Adrenal gland (tissue), 9 donors: ENCODE measurements at regions not wholly inside any gene's neighbourhood (a gene's known extent, or its start where the extent isn't known, plus 50 kb on each side); places are given as distances from the start of the nearest gene placed in this dataset.

Source experiments
- DNase-seq, 7 donors: peaks; one replicate each; pipeline ENCODE4 v3.0.0-alpha.2; 2019 to 2020
- H3K27ac ChIP-seq, 5 donors: fragments of 200-600 bp; sonication (generic) in 4 of 5; 1 replicate in 3 of 5; 2 replicates in 2 of 5; pipeline versions ENCODE4 v1.5.1 to v1.8.0; 2016 to 2020; ENCODE audit warnings: mild to moderate bottlenecking in 1 of 5
- H3K27me3 ChIP-seq: fragments of 200-600 bp; 2 replicates; pipeline ENCODE4 v1.8.0; 2021
- H3K36me3 ChIP-seq, 2 donors: fragments of 200-600 bp; replicated peaks in 1 of 2; 1 replicate in 1 of 2; 2 replicates in 1 of 2; pipeline versions ENCODE4 v1.5.1 to v1.8.0; 2018 to 2022
- H3K4me1 ChIP-seq, 2 donors: fragments of 200-600 bp; replicated peaks in 1 of 2; 1 replicate in 1 of 2; 2 replicates in 1 of 2; pipeline versions ENCODE4 v1.5.1 to v1.8.0; 2018 to 2021
- H3K4me3 ChIP-seq, 4 donors: fragments of 200-600 bp; sonication (generic) in 3 of 4; one replicate each; pipeline ENCODE4 v1.5.1; 2016 to 2018
- H3K9me3 ChIP-seq, 3 donors: fragments of 200-600 bp; sonication (generic) in 1 of 3; replicated peaks in 1 of 3; 1 replicate in 2 of 3; 2 replicates in 1 of 3; pipeline versions ENCODE4 v1.5.1 to v1.8.0; 2016 to 2021
- POLR2A ChIP-seq, 2 donors: fragments of 450-650 bp; IDR thresholded peaks; one replicate each; pipeline ENCODE4 v1.6.1; 2017; ENCODE audit warnings: antibody characterized with exemption in 2 of 2, mild to moderate bottlenecking in 2 of 2, moderate library complexity in 1 of 2
- WGBS, 4 donors: extraction: QIAGEN DNeasy Blood & Tissue Kit in 2 of 4; methylation state at CpG; one replicate each; pipeline versions ENCODE4 v1.1.5 to v1.1.7; 2013 to 2017; 5-methylcytosine and 5-hydroxymethylcytosine counted together
- intact Hi-C, 2 donors: fragments of 100-400 bp; cut with DNase I; formaldehyde crosslinking; loops; one replicate each; pipeline versions ENCODE4 v1.14.1 to v1.15.0; 2022 to 2023
- TF ChIP-seq, protein P1 (sequence below), 6 experiments: fragments of 450-650 bp in 4 of 6; fragments of 200-600 bp in 2 of 6; sonication (generic) in 1 of 6; IDR thresholded peaks; 1 replicate in 5 of 6; 2 replicates in 1 of 6; pipeline versions ENCODE4 v1.5.1 to v1.8.0; 2016 to 2021; ENCODE audit warnings: antibody characterized with exemption in 6 of 6, mild to moderate bottlenecking in 2 of 6, moderate library complexity in 1 of 6
- donor health status: healthy with polysubstance abuse.
- donor health status: Bipolar disorder and iron deficiency.
- donor health status: DM: yes; HTN: yes; CAD: no.
- donor health status: DM: no; HTN: no; CAD: no.
- donor health status: DM: no; HTN: no; CAD: no.

DNA sequence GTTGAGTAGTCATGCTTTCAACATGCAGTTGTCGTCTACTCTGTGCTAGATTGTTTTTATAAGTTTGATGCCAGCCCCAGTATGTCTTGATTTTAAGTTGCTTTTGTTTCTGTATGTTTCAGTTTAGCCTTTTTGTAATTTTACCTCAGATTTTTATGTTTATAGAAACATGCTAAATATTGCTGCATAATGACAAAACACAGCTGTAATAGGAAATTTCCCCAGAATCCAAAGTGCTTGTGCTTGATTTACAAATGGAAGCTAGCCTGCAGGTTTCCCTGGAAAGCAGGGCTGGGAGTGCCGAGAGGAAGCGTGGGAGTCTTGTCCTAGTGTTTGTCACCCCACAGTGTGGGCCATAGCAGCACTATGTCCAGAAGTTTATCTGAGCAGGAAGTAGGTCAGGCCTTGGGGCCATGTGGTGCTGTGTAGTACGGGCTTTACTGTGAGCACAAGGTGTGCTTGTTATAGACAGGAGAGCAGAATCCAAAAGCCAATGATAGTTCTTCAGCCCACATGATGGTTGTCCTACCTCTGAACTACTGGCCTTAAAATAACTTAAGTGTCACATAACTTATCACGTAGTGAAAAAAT is 100.0 kb upstream of the NREP start:
- 75 to 86% (median 81%) methylated on average over 5 of the region's 5 CpGs for WGBS, 4 donors
- H3K4me1 ChIP-seq: no peaks in the 10 kb centered on the region
- no peak for DNase-seq
- no peak for TF ChIP-seq POLR2A (IDR thresholded peaks at IDR 0.05)
- TF ChIP-seq, protein P1, sequence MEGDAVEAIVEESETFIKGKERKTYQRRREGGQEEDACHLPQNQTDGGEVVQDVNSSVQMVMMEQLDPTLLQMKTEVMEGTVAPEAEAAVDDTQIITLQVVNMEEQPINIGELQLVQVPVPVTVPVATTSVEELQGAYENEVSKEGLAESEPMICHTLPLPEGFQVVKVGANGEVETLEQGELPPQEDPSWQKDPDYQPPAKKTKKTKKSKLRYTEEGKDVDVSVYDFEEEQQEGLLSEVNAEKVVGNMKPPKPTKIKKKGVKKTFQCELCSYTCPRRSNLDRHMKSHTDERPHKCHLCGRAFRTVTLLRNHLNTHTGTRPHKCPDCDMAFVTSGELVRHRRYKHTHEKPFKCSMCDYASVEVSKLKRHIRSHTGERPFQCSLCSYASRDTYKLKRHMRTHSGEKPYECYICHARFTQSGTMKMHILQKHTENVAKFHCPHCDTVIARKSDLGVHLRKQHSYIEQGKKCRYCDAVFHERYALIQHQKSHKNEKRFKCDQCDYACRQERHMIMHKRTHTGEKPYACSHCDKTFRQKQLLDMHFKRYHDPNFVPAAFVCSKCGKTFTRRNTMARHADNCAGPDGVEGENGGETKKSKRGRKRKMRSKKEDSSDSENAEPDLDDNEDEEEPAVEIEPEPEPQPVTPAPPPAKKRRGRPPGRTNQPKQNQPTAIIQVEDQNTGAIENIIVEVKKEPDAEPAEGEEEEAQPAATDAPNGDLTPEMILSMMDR (IDR thresholded peaks at IDR 0.05): no peak
- H3K27ac ChIP-seq: no peak overlapping the region
- no peak overlapping the region for H3K4me3 ChIP-seq
- intact Hi-C loops: no loop called here
- no peaks in the 10 kb centered on the region for H3K9me3 ChIP-seq
- H3K27me3 ChIP-seq: no peaks in the 10 kb centered on the region
- no peaks in the 10 kb centered on the region for H3K36me3 ChIP-seq

DNA sequence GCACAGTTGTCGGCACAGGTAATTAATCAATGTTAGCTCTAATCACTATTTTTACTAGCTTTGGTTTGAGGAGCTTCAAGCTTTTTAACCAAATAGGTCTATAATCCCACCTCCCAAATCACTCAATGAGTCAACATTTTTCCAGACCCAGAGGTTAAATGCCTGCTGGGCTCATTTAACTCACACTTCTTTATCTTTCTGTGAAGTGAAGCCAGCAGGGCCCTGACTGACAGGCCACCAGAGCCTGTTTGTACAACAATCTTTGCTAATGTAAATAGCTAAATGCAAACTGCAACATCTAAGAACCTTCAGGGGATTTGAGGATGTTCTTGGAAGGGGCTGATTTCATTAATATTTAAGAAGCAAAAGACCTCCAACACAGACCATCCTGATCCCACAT is 98.4 kb upstream of the NREP start:
- H3K36me3 ChIP-seq: no peaks in the 10 kb centered on the region
- H3K27me3 ChIP-seq: no peaks in the 10 kb centered on the region
- DNase-seq: no peak
- intact Hi-C loops: no loop called here
- no peak overlapping the region for H3K27ac ChIP-seq
- TF ChIP-seq, protein P1 (IDR thresholded peaks at IDR 0.05): no peak
- no peak for TF ChIP-seq POLR2A (IDR thresholded peaks at IDR 0.05)
- no peaks in the 10 kb centered on the region for H3K9me3 ChIP-seq
- H3K4me3 ChIP-seq: no peak overlapping the region
- no peaks in the 10 kb centered on the region for H3K4me1 ChIP-seq
- 87 to 91% (median 89%) methylated on average over 1 of the region's 1 CpG for WGBS, 4 donors

DNA sequence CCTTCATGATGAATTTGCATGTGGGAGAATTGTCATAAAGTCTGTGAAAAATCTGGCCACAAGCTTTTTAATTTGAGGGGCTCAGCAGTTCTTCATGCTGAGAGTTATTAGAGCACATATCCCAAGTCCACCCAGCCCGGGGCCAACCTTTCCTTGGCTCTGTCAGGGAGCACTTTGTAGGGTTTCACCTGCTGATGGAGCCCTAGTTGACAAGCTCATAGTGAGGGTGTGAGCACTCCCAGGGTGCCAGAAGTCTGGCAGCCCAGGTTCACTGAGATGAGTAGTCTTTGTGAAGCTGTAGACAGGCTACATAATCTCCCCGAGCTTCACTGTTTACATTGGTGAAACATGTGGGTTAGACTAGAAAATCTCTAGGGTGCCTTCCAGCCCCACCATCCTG is 97.2 kb upstream of the NREP start:
- no peak overlapping the region for H3K4me3 ChIP-seq
- no peaks in the 10 kb centered on the region for H3K36me3 ChIP-seq
- DNase-seq: no peak
- H3K4me1 ChIP-seq: no peaks in the 10 kb centered on the region
- intact Hi-C loops: no loop called here
- no peaks in the 10 kb centered on the region for H3K9me3 ChIP-seq
- H3K27me3 ChIP-seq: no peaks in the 10 kb centered on the region
- TF ChIP-seq POLR2A (IDR thresholded peaks at IDR 0.05): no peak
- TF ChIP-seq, protein P1 (IDR thresholded peaks at IDR 0.05): no peak
- no peak overlapping the region for H3K27ac ChIP-seq
- WGBS, 4 donors: 54 to 71% (median 63%) methylated on average over 2 of the region's 2 CpGs

DNA sequence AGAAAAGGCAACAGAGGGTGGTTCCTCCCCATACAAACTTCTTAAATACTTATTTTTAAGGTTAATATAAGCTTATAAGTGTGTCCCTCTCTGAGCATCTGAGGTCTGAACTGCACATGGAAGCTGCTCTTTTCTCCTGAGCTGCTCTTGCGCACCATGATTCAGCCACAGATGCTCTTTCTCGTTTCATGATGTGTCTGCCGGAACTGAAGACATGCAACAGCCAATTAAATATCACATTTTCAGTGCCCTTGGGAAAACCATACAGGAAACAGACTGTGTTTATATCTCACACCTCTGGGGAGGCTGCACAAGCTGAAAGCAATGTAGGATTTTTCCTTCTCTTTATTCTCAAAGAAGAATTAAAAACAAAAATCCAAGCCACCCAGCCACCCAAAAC is 96.8 kb upstream of the NREP start:
- no peak for DNase-seq
- intact Hi-C loops: no loop called here
- WGBS, 4 donors: 50 to 57% (median 55%) methylated on average over 3 of the region's 3 CpGs
- no peaks in the 10 kb centered on the region for H3K4me1 ChIP-seq
- TF ChIP-seq, protein P1 (IDR thresholded peaks at IDR 0.05): no peak
- TF ChIP-seq POLR2A (IDR thresholded peaks at IDR 0.05): no peak
- H3K27ac ChIP-seq: no peak overlapping the region
- no peaks in the 10 kb centered on the region for H3K36me3 ChIP-seq
- H3K27me3 ChIP-seq: no peaks in the 10 kb centered on the region
- no peaks in the 10 kb centered on the region for H3K9me3 ChIP-seq
- H3K4me3 ChIP-seq: no peak overlapping the region
